ENCODE measurements at regions not wholly inside any gene's neighbourhood (a gene's known extent, or its start where the extent isn't known, plus 50 kb on each side); places are given as distances from the start of the nearest gene placed in this dataset.

GRCh38 chr1:168446081-168446480 lies 97.7 kb downstream of the XCL2 start:
- no peak for DNase-seq
- H3K9ac ChIP-seq (ENCODE audit: low read depth in 2 of 2, low read length in 2 of 2): no peak overlapping the region
- no peaks in the 10 kb centered on the region for H3K36me3 ChIP-seq
- H3K27ac ChIP-seq: no peak overlapping the region
- intact Hi-C loops (cut with DNase I): no loop called here
- H3K27me3 ChIP-seq: no peaks in the 10 kb centered on the region
- no peak overlapping the region for H3K4me3 ChIP-seq
- H3K4me1 ChIP-seq: no peaks in the 10 kb centered on the region
- TF ChIP-seq, protein P1, sequence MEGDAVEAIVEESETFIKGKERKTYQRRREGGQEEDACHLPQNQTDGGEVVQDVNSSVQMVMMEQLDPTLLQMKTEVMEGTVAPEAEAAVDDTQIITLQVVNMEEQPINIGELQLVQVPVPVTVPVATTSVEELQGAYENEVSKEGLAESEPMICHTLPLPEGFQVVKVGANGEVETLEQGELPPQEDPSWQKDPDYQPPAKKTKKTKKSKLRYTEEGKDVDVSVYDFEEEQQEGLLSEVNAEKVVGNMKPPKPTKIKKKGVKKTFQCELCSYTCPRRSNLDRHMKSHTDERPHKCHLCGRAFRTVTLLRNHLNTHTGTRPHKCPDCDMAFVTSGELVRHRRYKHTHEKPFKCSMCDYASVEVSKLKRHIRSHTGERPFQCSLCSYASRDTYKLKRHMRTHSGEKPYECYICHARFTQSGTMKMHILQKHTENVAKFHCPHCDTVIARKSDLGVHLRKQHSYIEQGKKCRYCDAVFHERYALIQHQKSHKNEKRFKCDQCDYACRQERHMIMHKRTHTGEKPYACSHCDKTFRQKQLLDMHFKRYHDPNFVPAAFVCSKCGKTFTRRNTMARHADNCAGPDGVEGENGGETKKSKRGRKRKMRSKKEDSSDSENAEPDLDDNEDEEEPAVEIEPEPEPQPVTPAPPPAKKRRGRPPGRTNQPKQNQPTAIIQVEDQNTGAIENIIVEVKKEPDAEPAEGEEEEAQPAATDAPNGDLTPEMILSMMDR (IDR thresholded peaks at IDR 0.05): no peak
- H3K9me3 ChIP-seq: no peaks in the 10 kb centered on the region

DNA sequence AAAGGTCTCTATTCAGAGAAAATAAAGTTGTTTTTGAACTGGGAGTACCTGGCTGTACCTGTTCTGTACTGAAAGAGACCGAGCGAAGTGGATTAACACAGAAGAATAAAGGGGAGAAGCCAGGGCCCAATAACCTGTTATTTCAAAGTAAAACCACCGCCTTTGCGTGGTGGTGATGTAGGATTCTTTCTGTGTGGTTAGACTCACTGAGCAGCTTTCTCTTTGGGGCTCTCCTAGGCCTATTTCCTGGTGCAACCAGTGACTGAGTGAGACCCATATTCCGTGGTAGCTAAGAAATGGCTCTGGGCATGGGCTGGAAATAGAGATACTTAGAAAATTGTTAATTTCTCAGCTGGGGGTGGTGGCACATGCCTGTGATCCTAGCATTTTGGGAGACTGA lies 99.9 kb downstream of the XCL2 start:
- TF ChIP-seq, protein P1 (IDR thresholded peaks at IDR 0.05): no peak
- intact Hi-C loops (cut with DNase I): loop anchor here (5.0 kb wide), 1 partner anchor 102 kb away; no protein-coding TSS in a partner anchor

GRCh38 chr1:168443356-168443755 lies 100.4 kb downstream of the XCL2 start:
- Histone ChIP-seq H3K9ac (ENCODE audit: low read depth in 2 of 2, low read length in 2 of 2) (no peak overlapping the region), H3K27ac (no peak overlapping the region), H3K27me3 (no peaks in the 10 kb centered on the region), H3K4me1 (no peaks in the 10 kb centered on the region), H3K36me3 (no peaks in the 10 kb centered on the region), H3K4me3 (no peak overlapping the region), H3K9me3 (no peaks in the 10 kb centered on the region)
- intact Hi-C loops (cut with DNase I): loop anchor here (5.0 kb wide), 1 partner anchor 101 kb away; no protein-coding TSS in a partner anchor
- no peak for DNase-seq
- TF ChIP-seq, protein P1 (IDR thresholded peaks at IDR 0.05): no peak

More for the DNA sequence above, 99.9 kb downstream of the XCL2 start:
- DNase-seq: no peak
- Histone ChIP-seq H3K27me3 (no peaks in the 10 kb centered on the region), H3K9ac (ENCODE audit: low read depth in 2 of 2, low read length in 2 of 2) (no peak overlapping the region), H3K4me3 (no peak overlapping the region), H3K4me1 (no peaks in the 10 kb centered on the region), H3K27ac (no peak overlapping the region), H3K36me3 (no peaks in the 10 kb centered on the region), H3K9me3 (no peaks in the 10 kb centered on the region)

- no peak overlapping the region for H3K4me3 ChIP-seq
- H3K9ac ChIP-seq (ENCODE audit: low read depth in 2 of 2, low read length in 2 of 2): no peak overlapping the region
- H3K36me3 ChIP-seq: no peaks in the 10 kb centered on the region
- TF ChIP-seq, protein P1 (IDR thresholded peaks at IDR 0.05): no peak
- no peak overlapping the region for H3K27ac ChIP-seq
- no peaks in the 10 kb centered on the region for H3K4me1 ChIP-seq
- no peak for DNase-seq
- H3K27me3 ChIP-seq: no peaks in the 10 kb centered on the region
- intact Hi-C loops (cut with DNase I): loop anchor here (5.0 kb wide), 1 partner anchor 101 kb away; no protein-coding TSS in a partner anchor
- H3K9me3 ChIP-seq: no peaks in the 10 kb centered on the region
Observed at GRCh38 chr1:168442931-168443330, 100.9 kb downstream of the XCL2 start.

GRCh38 chr1:168441745-168442144 lies 102.1 kb downstream of the XCL2 start:
- intact Hi-C loops (cut with DNase I): loop anchor here (5.0 kb wide), 1 partner anchor 99 kb away; no protein-coding TSS in a partner anchor
- TF ChIP-seq, protein P1 (IDR thresholded peaks at IDR 0.05): no peak

More at GRCh38 chr1:168441745-168442144, 102.1 kb downstream of the XCL2 start:
- H3K4me1 ChIP-seq: no peaks in the 10 kb centered on the region
- no peaks in the 10 kb centered on the region for H3K9me3 ChIP-seq
- no peaks in the 10 kb centered on the region for H3K36me3 ChIP-seq
- no peak overlapping the region for H3K27ac ChIP-seq
- no peak for DNase-seq
- H3K27me3 ChIP-seq: no peaks in the 10 kb centered on the region
- no peak overlapping the region for H3K9ac ChIP-seq (ENCODE audit: low read depth in 2 of 2, low read length in 2 of 2)
- H3K4me3 ChIP-seq: no peak overlapping the region
